SK-N-MC (cell line): ENCODE measurements at regions not wholly inside any gene's neighbourhood (a gene's known extent, or its start where the extent isn't known, plus 50 kb on each side); places are given as distances from the start of the nearest gene placed in this dataset.

Experiments
- EZH2 ChIP-seq: fragments of 200-600 bp; sonication (generic); IDR thresholded peaks from one replicate; pipeline ENCODE4 v1.6.1; 2017; ENCODE audit warnings: antibody characterized with exemption
- FOXP2 ChIP-seq: optimal IDR thresholded peaks from 2 replicates; pipeline ENCODE3; 2011; ENCODE audit warnings: mild to moderate bottlenecking, moderate library complexity; ENCODE audit not compliant: insufficient read depth; ENCODE audit errors: extremely low read length, control extremely low read depth
- POLR2AphosphoS5 ChIP-seq: IDR thresholded peaks from 2 replicates; pipeline ENCODE4 v1.6.1; 2012; ENCODE audit warnings: mild to moderate bottlenecking, low read depth, low read length, borderline replicate concordance

DNA sequence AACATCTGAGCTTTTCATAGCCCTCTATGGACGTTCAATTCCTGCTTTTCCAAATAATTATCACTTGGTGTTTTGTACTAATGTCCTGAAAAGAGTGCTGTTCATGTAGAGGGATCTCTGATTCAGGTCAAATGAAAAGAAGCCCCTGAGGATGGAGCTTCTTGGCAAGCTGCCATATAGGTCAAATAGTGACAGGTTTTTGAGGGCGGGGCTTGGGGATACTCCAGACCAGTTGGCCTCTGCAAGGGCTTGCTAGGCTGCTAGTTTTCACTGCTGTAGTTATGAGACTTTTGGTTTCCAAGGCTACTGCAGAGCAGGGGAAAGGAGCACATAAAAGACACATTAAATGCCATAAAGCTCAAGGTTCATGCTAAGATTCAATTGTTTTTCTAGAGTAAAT, 257.2 kb upstream of the CACNA2D1 start:
- no peak for TF ChIP-seq EZH2
- TF ChIP-seq POLR2AphosphoS5 = no peak
- TF ChIP-seq FOXP2 = no peak
